Dermis blood vessel endothelial cell (primary cell): ENCODE measurements at regions not wholly inside any gene's neighbourhood (a gene's known extent, or its start where the extent isn't known, plus 50 kb on each side); places are given as distances from the start of the nearest gene placed in this dataset.
"Not testable (repeated sequence)": the region's sequence is repeated elsewhere in the genome, so short reads cannot be mapped to it uniquely, and the experiment has no call there.

Experiments
- DNase-seq: peaks from one replicate; pipeline ENCODE4 v3.0.0; 2010

- DNase-seq = no peak
Measured at GRCh38 chr2:142710336-142710735, 167.1 kb upstream of the KYNU start.

- no peak for DNase-seq
Measured at GRCh38 chr2:142707318-142707717, 170.1 kb upstream of the KYNU start.

- not testable (repeated sequence) for DNase-seq
Measured at GRCh38 chr2:142702397-142702796, 175.1 kb upstream of the KYNU start.

- DNase-seq = not testable (repeated sequence)
Measured at GRCh38 chr2:142695350-142696257, 181.9 kb upstream of the KYNU start.

GRCh38 chr2:142694282-142694681 lies 183.2 kb upstream of the KYNU start:
- no peak for DNase-seq

- no peak for DNase-seq
Measured at GRCh38 chr2:142693171-142693950, 184.1 kb upstream of the KYNU start.

- DNase-seq = no peak
Measured at GRCh38 chr2:142688856-142689605, 188.4 kb upstream of the KYNU start.

- DNase-seq = no peak
Measured at GRCh38 chr2:142687509-142687908, 190.0 kb upstream of the KYNU start.

GRCh38 chr2:142687075-142687474 lies 190.4 kb upstream of the KYNU start:
- no peak for DNase-seq

GRCh38 chr2:142684667-142685066 lies 192.8 kb upstream of the KYNU start:
- DNase-seq = no peak

GRCh38 chr2:142682528-142682927 lies 194.9 kb upstream of the KYNU start:
- peak; percentile 44 for DNase-seq

- DNase-seq = no peak
Measured at GRCh38 chr2:142681952-142682351, 195.5 kb upstream of the KYNU start.

- DNase-seq = no peak
Measured at GRCh38 chr2:142678164-142678563, 199.3 kb upstream of the KYNU start.

- no peak for DNase-seq
Measured at GRCh38 chr2:142675398-142675797, 202.1 kb upstream of the KYNU start.

GRCh38 chr2:142673836-142674235 lies 203.6 kb upstream of the KYNU start:
- DNase-seq = no peak

- DNase-seq = no peak
Measured at GRCh38 chr2:142672698-142673097, 204.8 kb upstream of the KYNU start.

GRCh38 chr2:142670362-142670761 lies 207.1 kb upstream of the KYNU start:
- no peak for DNase-seq

- no peak for DNase-seq
Measured at GRCh38 chr2:142668420-142668819, 209.0 kb upstream of the KYNU start.

GRCh38 chr2:142665241-142665640 lies 212.2 kb upstream of the KYNU start:
- no peak for DNase-seq

GRCh38 chr2:142650601-142651000 lies 226.9 kb upstream of the KYNU start:
- no peak for DNase-seq

- no peak for DNase-seq
Measured at GRCh38 chr2:142649581-142649980, 227.9 kb upstream of the KYNU start.

GRCh38 chr2:142642650-142643049 lies 234.8 kb upstream of the KYNU start:
- no peak for DNase-seq

GRCh38 chr2:142629193-142629592 lies 248.3 kb upstream of the KYNU start:
- no peak for DNase-seq
